SH-SY5Y (cell line): ENCODE measurements at regions not wholly inside any gene's neighbourhood (a gene's known extent, or its start where the extent isn't known, plus 50 kb on each side); places are given as distances from the start of the nearest gene placed in this dataset.

Experiments
- GATA2 ChIP-seq: IDR thresholded peaks from 2 replicates; pipeline ENCODE4 v1.6.1; 2011; ENCODE audit warnings: mild to moderate bottlenecking, low read depth, low read length
- GATA3 ChIP-seq: IDR thresholded peaks from 2 replicates; pipeline ENCODE4 v1.6.1; 2011; ENCODE audit warnings: low read depth, mild to moderate bottlenecking, low read length, moderate library complexity

GRCh38 chr11:31879681-31880080 lies 68.6 kb upstream of the PAX6 start:
- TF ChIP-seq GATA3 (no peak), GATA2 (no peak)
